ENCODE measurements at regions not wholly inside any gene's neighbourhood (a gene's known extent, or its start where the extent isn't known, plus 50 kb on each side); places are given as distances from the start of the nearest gene placed in this dataset.

- Histone ChIP-seq H2AFZ (ENCODE audit: low read length, unreplicated experiment) (no peak overlapping the region), H3K27ac (ENCODE audit: low read depth, low read length) (no peak overlapping the region), H3K27me3 (ENCODE audit: insufficient read depth, low read length) (no peaks in the 10 kb centered on the region), H3K79me2 (ENCODE audit: control insufficient read depth, insufficient read depth, low read length, unreplicated experiment) (no peaks in the 10 kb centered on the region), H3K4me3 (ENCODE audit: low read depth, low read length) (no peak overlapping the region), H3K36me3 (ENCODE audit: insufficient read depth, low read length) (no peaks in the 10 kb centered on the region), H3K4me1 (ENCODE audit: control insufficient read depth, insufficient read depth, low read length, unreplicated experiment) (no peaks in the 10 kb centered on the region)
These were observed 892.4 kb downstream of the RPS29 start for GRCh38 chr14:48693793-48694192.

DNA sequence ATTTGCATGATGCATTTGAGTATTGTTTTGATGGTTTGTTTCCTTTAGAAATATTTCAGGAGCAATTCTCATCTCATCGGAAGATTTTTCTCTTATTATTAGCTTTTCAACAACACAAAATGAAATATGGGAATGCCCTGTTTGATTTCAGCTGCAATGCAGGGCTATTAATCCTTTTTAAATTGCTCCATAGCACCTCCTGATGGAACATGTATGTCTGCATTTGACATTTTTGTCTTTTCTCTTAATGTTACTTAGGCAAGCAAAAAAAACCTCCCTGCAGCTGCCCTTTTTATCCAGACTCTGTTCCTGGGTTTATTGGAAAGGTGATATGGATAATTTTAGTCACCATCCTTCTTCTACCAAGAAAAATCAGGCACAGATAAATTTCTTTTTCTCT lies 895.8 kb downstream of the RPS29 start:
- Histone ChIP-seq H3K79me2 (ENCODE audit: control insufficient read depth, insufficient read depth, low read length, unreplicated experiment) (no peaks in the 10 kb centered on the region), H2AFZ (ENCODE audit: low read length, unreplicated experiment) (no peak overlapping the region), H3K36me3 (ENCODE audit: insufficient read depth, low read length) (no peaks in the 10 kb centered on the region), H3K4me3 (ENCODE audit: low read depth, low read length) (no peak overlapping the region), H3K4me1 (ENCODE audit: control insufficient read depth, insufficient read depth, low read length, unreplicated experiment) (no peaks in the 10 kb centered on the region), H3K27me3 (ENCODE audit: insufficient read depth, low read length) (no peaks in the 10 kb centered on the region), H3K27ac (ENCODE audit: low read depth, low read length) (no peak overlapping the region)

GRCh38 chr14:48686650-48687049 lies 899.5 kb downstream of the RPS29 start:
- Histone ChIP-seq H2AFZ (ENCODE audit: low read length, unreplicated experiment) (no peak overlapping the region), H3K36me3 (ENCODE audit: insufficient read depth, low read length) (no peaks in the 10 kb centered on the region), H3K4me3 (ENCODE audit: low read depth, low read length) (no peak overlapping the region), H3K27ac (ENCODE audit: low read depth, low read length) (no peak overlapping the region), H3K79me2 (ENCODE audit: control insufficient read depth, insufficient read depth, low read length, unreplicated experiment) (no peaks in the 10 kb centered on the region), H3K4me1 (ENCODE audit: control insufficient read depth, insufficient read depth, low read length, unreplicated experiment) (no peaks in the 10 kb centered on the region), H3K27me3 (ENCODE audit: insufficient read depth, low read length) (no peaks in the 10 kb centered on the region)

DNA sequence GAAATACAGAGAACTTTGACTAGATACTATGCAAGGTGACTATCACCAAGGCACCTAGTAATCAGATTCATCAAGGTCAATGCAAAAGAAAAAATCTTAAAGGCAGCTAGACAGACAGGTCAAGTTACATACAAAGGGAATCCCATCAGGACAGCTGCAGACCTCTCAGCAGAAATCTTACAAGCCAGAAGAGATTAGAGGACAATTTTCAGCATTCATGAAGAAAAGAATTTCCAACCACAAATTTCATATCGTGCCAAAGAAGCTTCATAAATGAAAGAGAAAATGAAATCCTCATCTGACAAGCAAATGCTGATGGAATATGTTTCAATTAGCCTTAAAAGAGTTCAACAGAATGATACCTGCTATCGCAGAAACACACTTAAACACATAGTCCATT lies 913.7 kb downstream of the RPS29 start:
- H3K27ac ChIP-seq (ENCODE audit: low read depth, low read length) = no peak overlapping the region
- H3K4me1 ChIP-seq (ENCODE audit: control insufficient read depth, insufficient read depth, low read length, unreplicated experiment) = no peaks in the 10 kb centered on the region
- H3K27me3 ChIP-seq (ENCODE audit: insufficient read depth, low read length) = no peaks in the 10 kb centered on the region
- no peaks in the 10 kb centered on the region for H3K79me2 ChIP-seq (ENCODE audit: control insufficient read depth, insufficient read depth, low read length, unreplicated experiment)
- no peak overlapping the region for H2AFZ ChIP-seq (ENCODE audit: low read length, unreplicated experiment)
- H3K36me3 ChIP-seq (ENCODE audit: insufficient read depth, low read length) = no peaks in the 10 kb centered on the region
- H3K4me3 ChIP-seq (ENCODE audit: low read depth, low read length) = no peak overlapping the region

- Histone ChIP-seq H3K36me3 (ENCODE audit: insufficient read depth, low read length) (no peaks in the 10 kb centered on the region), H3K27me3 (ENCODE audit: insufficient read depth, low read length) (no peaks in the 10 kb centered on the region), H2AFZ (ENCODE audit: low read length, unreplicated experiment) (no peak overlapping the region), H3K27ac (ENCODE audit: low read depth, low read length) (no peak overlapping the region), H3K79me2 (ENCODE audit: control insufficient read depth, insufficient read depth, low read length, unreplicated experiment) (no peaks in the 10 kb centered on the region), H3K4me1 (ENCODE audit: control insufficient read depth, insufficient read depth, low read length, unreplicated experiment) (no peaks in the 10 kb centered on the region), H3K4me3 (ENCODE audit: low read depth, low read length) (no peak overlapping the region)
These were observed 915.2 kb downstream of the RPS29 start for GRCh38 chr14:48670939-48671338.

DNA sequence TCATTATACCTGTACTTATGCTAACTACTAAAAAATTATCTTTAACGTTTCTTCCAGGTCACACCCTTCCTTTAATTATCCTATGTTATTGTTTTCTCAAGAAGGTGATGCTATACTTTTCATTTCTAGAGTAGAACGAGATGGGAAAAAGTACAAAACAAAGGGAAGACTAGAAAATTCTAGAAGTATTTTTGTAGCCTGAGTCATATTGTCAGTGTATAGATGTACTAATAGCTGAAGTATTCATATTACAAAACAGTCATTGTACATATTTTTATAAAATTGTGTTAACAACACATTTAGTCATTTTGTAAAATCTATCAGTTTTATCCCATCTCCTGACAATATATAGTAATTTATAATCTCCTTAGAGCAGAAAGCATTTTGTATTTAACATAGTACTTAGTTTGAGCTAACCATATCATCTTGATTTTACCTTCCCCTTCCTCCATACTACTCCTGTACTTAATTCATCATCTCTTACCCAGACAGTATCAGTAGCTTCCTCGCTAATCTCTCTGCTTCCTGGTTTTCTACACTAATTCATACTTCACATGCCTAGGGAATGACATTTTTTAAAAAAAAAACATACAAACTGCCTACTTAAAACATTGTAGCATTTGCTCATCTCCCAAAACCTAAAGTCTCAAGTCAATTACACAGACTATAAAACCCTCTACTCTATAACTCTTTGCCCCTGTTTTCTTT lies 920.9 kb downstream of the RPS29 start:
- Histone ChIP-seq H2AFZ (ENCODE audit: low read length, unreplicated experiment) (no peak overlapping the region), H3K27me3 (ENCODE audit: insufficient read depth, low read length) (no peaks in the 10 kb centered on the region), H3K36me3 (ENCODE audit: insufficient read depth, low read length) (no peaks in the 10 kb centered on the region), H3K27ac (ENCODE audit: low read depth, low read length) (no peak overlapping the region), H3K4me3 (ENCODE audit: low read depth, low read length) (no peak overlapping the region), H3K79me2 (ENCODE audit: control insufficient read depth, insufficient read depth, low read length, unreplicated experiment) (no peaks in the 10 kb centered on the region), H3K4me1 (ENCODE audit: control insufficient read depth, insufficient read depth, low read length, unreplicated experiment) (no peaks in the 10 kb centered on the region)

- Histone ChIP-seq H3K27me3 (ENCODE audit: insufficient read depth, low read length) (no peaks in the 10 kb centered on the region), H3K27ac (ENCODE audit: low read depth, low read length) (no peak overlapping the region), H3K79me2 (ENCODE audit: control insufficient read depth, insufficient read depth, low read length, unreplicated experiment) (no peaks in the 10 kb centered on the region), H3K4me1 (ENCODE audit: control insufficient read depth, insufficient read depth, low read length, unreplicated experiment) (no peaks in the 10 kb centered on the region), H3K36me3 (ENCODE audit: insufficient read depth, low read length) (no peaks in the 10 kb centered on the region), H3K4me3 (ENCODE audit: low read depth, low read length) (no peak overlapping the region), H2AFZ (ENCODE audit: low read length, unreplicated experiment) (no peak overlapping the region)
These were observed 942.9 kb downstream of the RPS29 start for GRCh38 chr14:48643241-48643640.

DNA sequence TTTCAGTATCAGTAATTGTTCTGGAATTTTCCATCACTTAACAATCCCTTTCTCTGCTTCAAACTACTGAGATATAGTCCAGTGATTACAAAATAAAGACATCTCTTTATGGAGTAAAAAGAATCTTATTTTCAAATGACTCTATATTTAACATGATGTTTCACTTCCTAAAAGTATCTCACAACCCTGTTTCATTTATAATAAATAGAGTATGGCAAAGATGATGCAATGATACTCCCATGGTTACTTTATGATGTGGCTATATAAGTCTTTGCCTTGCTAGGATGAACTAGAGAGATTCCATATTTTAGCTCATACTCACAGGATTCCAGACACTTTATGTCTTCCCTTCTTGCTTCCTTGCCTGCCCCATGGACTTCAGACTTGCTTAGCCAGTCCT lies 953.5 kb upstream of the MDGA2 start:
- Histone ChIP-seq H3K4me3 (ENCODE audit: low read depth, low read length) (no peak overlapping the region), H3K4me1 (ENCODE audit: control insufficient read depth, insufficient read depth, low read length, unreplicated experiment) (no peaks in the 10 kb centered on the region), H2AFZ (ENCODE audit: low read length, unreplicated experiment) (no peak overlapping the region), H3K27ac (ENCODE audit: low read depth, low read length) (no peak overlapping the region), H3K36me3 (ENCODE audit: insufficient read depth, low read length) (no peaks in the 10 kb centered on the region), H3K79me2 (ENCODE audit: control insufficient read depth, insufficient read depth, low read length, unreplicated experiment) (no peaks in the 10 kb centered on the region), H3K27me3 (ENCODE audit: insufficient read depth, low read length) (no peaks in the 10 kb centered on the region)

GRCh38 chr14:48622980-48623379 lies 947.6 kb upstream of the MDGA2 start:
- H3K27ac ChIP-seq (ENCODE audit: low read depth, low read length) = no peak overlapping the region

GRCh38 chr14:48618057-48618456 lies 942.7 kb upstream of the MDGA2 start:
- Histone ChIP-seq H3K4me1 (ENCODE audit: control insufficient read depth, insufficient read depth, low read length, unreplicated experiment) (no peaks in the 10 kb centered on the region), H3K4me3 (ENCODE audit: low read depth, low read length) (no peak overlapping the region), H3K27me3 (ENCODE audit: insufficient read depth, low read length) (no peaks in the 10 kb centered on the region), H3K27ac (ENCODE audit: low read depth, low read length) (no peak overlapping the region), H3K36me3 (ENCODE audit: insufficient read depth, low read length) (no peaks in the 10 kb centered on the region), H3K79me2 (ENCODE audit: control insufficient read depth, insufficient read depth, low read length, unreplicated experiment) (no peaks in the 10 kb centered on the region), H2AFZ (ENCODE audit: low read length, unreplicated experiment) (no peak overlapping the region)

More at GRCh38 chr14:48622980-48623379, 947.6 kb upstream of the MDGA2 start:
- Histone ChIP-seq H3K27me3 (ENCODE audit: insufficient read depth, low read length) (no peaks in the 10 kb centered on the region), H3K36me3 (ENCODE audit: insufficient read depth, low read length) (no peaks in the 10 kb centered on the region), H3K79me2 (ENCODE audit: control insufficient read depth, insufficient read depth, low read length, unreplicated experiment) (no peaks in the 10 kb centered on the region), H3K4me1 (ENCODE audit: control insufficient read depth, insufficient read depth, low read length, unreplicated experiment) (no peaks in the 10 kb centered on the region), H3K4me3 (ENCODE audit: low read depth, low read length) (no peak overlapping the region), H2AFZ (ENCODE audit: low read length, unreplicated experiment) (no peak overlapping the region)

DNA sequence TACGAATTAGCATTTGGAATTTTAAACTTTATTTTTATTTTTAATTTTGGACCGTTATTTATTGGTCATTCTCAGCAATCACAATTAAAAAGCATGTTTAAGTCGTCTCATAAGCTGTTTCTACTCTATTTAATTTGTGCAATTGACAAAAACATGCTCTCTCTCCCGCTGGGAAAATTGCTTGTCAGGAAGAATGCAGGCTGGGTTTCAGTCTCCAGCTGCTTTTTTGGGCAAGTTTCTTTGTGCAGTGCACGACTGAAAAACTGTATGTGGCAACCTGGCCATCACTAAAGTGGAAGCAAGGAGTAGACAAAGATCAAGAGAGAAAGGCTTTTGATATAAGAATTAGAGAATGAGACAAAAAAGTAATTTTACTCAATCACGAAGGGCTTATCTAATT lies 941.5 kb upstream of the MDGA2 start:
- no peaks in the 10 kb centered on the region for H3K27me3 ChIP-seq (ENCODE audit: insufficient read depth, low read length)
- H3K4me1 ChIP-seq (ENCODE audit: control insufficient read depth, insufficient read depth, low read length, unreplicated experiment) = no peaks in the 10 kb centered on the region
- H3K4me3 ChIP-seq (ENCODE audit: low read depth, low read length) = no peak overlapping the region
- H3K27ac ChIP-seq (ENCODE audit: low read depth, low read length) = no peak overlapping the region
- no peaks in the 10 kb centered on the region for H3K79me2 ChIP-seq (ENCODE audit: control insufficient read depth, insufficient read depth, low read length, unreplicated experiment)
- H3K36me3 ChIP-seq (ENCODE audit: insufficient read depth, low read length) = no peaks in the 10 kb centered on the region
- no peak overlapping the region for H2AFZ ChIP-seq (ENCODE audit: low read length, unreplicated experiment)

All from ACC112 (cell line).